ENCODE measurements at regions not wholly inside any gene's neighbourhood (a gene's known extent, or its start where the extent isn't known, plus 50 kb on each side); places are given as distances from the start of the nearest gene placed in this dataset.
"Not testable (repeated sequence)": the region's sequence is repeated elsewhere in the genome, so short reads cannot be mapped to it uniquely, and the experiment has no call there.

GRCh38 chr18:30632071-30632698, 410.4 kb downstream of the DSC3 start:
- no peak for DNase-seq (ENCODE audit: low spot score)

DNA sequence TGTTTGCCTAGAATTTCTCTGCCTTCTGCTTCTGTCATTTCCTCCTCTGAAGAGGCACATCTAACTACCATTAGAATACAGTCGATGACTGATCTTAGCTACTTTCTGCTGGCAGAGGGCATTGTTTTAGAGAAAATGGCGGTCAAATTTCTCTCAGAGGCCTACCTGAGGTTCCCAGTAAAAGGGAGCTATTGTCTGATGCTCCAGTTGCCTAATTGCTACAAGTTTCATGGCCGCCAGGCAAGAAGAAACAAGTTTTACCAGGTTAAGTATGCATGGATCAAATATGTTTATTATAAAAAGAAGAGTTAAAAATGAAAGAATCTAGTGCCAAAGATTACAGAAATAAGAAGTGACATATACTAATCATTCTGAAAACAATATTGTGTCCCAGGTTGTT, 416.6 kb downstream of the DSC3 start:
- DNase-seq (ENCODE audit: low spot score), result no peak

DNA sequence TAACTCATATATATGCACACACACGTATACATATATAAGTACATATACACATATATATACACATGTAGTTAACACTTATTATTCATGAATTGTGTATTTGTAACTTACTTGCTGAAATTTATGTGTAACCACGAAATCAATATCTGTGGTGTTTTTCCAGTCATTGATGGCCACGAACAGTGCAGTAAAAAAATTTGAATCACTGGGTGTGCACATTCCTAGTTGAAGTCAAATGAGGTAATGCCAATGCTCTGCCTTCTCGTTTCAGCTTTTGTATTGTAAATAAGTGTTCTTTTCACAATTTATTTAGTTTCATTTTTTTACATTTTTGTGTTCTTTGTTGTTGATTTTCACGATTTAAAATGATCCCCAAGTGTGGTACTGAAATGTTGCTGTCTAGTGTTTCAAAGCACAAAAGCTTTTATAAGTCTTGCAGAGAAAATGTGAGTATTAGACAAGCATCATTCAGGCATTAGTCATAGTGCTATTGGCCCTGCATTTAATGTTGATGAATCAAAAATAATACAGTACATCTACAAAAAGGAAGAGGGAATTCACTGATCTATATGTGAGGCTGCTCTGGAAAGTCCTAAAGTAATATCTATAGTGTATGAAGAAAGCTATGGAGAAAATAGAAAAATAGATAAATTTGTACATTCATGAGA, 419.0 kb downstream of the DSC3 start:
- DNase-seq (ENCODE audit: low spot score), result no peak

- DNase-seq (ENCODE audit: low spot score), result no peak
Measured at GRCh38 chr18:30622635-30623034, 419.9 kb downstream of the DSC3 start.

- no peak for DNase-seq (ENCODE audit: low spot score)
Measured at GRCh38 chr18:30622104-30622503, 420.4 kb downstream of the DSC3 start.

GRCh38 chr18:30618567-30618966, 424.0 kb downstream of the DSC3 start:
- DNase-seq (ENCODE audit: low spot score), result no peak

DNA sequence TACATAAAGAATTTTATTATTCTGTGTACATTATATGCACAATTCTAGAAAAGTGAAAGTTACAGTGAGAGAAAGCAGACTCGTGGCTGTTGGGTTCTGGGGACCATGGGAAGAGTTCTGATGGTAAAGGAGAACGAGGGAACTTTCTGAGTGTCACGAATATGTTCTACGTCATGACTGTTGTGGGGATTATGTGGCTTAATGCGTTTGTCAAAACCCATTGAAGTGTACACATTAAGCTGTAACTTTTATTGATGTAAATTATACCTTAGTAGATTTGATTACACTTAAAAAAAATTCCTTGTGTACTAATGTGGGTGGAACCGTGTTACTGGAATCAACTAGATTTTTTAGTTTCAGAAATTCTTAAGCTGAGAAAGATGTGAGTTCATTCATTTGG, 426.1 kb downstream of the DSC3 start:
- no peak for DNase-seq (ENCODE audit: low spot score)

- no peak for DNase-seq (ENCODE audit: low spot score)
Measured at GRCh38 chr18:30613467-30613801, 429.1 kb downstream of the DSC3 start.

- no peak for DNase-seq (ENCODE audit: low spot score)
Measured at GRCh38 chr18:30601541-30601940, 441.0 kb downstream of the DSC3 start.

- no peak for DNase-seq (ENCODE audit: low spot score)
Measured at GRCh38 chr18:30597202-30597601, 445.3 kb downstream of the DSC3 start.

DNA sequence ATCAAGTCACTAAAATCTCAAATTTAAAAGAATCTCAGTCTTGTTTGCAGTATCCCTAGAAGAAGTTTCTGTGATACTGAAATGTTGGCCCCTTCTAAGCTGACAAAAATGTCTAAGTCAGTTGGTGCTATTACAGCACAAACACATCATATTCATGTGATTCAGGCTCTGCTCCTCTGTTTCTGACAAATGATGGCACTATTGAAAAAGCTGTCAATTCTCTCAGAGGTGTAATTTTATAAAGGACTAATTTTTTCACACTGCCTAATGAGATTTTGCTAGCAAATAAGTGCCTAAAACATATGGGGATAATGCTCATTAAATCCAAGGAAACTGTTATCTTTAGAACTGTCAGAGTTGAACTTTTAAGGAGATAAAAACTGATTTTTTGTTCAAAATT, 445.9 kb downstream of the DSC3 start:
- DNase-seq (ENCODE audit: low spot score), result no peak

GRCh38 chr18:30595942-30596341, 446.6 kb downstream of the DSC3 start:
- no peak for DNase-seq (ENCODE audit: low spot score)

GRCh38 chr18:30594911-30595310, 447.6 kb downstream of the DSC3 start:
- not testable (repeated sequence) for DNase-seq (ENCODE audit: low spot score)

DNA sequence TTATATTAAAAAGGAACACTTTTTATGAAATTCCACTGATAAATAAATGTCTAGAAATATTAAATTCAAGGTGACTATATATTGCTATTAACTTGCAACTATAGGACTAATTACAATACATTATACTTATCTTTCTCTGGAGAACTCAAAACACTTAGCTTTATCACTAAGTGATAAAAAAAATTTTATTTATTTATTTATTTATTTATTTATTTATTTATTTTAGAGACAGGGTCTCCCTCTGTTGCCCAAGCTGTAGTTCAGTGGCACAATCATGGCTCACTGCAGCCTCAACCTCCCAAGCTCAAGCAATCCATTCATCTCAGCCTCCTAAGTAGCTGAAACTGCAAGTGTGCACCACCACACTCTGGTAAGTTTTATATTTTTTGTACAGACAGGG, 451.1 kb downstream of the DSC3 start:
- no peak for DNase-seq (ENCODE audit: low spot score)

DNA sequence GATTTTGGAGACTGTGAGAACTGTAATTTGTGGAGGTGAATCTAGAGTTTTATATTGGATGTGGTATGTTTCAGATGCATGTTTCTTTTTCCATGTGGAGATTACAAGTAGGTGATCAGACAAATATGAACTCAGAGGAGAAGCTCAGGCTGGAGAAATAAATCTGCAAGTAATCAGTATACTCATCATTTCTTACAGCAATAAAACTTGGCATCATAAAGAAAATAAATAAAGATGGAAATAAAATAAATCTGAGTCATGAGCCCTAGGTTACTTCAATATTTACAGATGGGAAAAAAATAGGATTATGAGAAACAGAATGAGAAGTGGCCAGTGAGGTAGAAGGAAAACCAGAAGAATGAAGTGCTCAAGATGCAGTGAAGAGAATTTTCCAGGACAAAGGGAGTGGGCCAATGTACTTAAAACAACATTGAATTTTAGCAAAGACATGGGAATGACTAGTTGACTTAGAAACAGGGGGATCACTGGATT, 453.8 kb downstream of the DSC3 start:
- no peak for DNase-seq (ENCODE audit: low spot score)

- no peak for DNase-seq (ENCODE audit: low spot score)
Measured at GRCh38 chr18:30583768-30584167, 458.8 kb downstream of the DSC3 start.

GRCh38 chr18:30582078-30582477, 460.5 kb downstream of the DSC3 start:
- DNase-seq (ENCODE audit: low spot score), result no peak

DNA sequence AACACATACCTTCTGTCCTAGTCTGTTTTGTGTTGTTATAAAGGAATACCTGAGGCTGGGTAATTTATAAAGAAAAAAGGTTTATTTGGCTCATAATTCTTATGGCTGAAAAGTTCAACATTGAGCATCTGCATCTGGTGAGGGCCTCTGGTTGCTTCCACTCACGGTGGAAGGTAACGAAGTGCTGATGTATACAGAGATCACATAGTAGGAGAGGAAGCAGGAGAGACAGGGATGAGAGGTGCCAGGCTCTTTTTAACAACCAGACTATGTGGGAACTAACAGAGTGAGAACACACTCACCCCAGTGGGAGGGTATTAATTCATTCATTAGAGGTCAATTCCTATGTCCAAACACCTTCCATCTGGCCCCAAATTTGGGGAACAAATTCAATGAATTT, 463.8 kb downstream of the DSC3 start:
- DNase-seq (ENCODE audit: low spot score), result no peak

- no peak for DNase-seq (ENCODE audit: low spot score)
Measured at GRCh38 chr18:30572214-30572613, 470.3 kb downstream of the DSC3 start.

GRCh38 chr18:30568333-30568732, 474.2 kb downstream of the DSC3 start:
- no peak for DNase-seq (ENCODE audit: low spot score)

DNA sequence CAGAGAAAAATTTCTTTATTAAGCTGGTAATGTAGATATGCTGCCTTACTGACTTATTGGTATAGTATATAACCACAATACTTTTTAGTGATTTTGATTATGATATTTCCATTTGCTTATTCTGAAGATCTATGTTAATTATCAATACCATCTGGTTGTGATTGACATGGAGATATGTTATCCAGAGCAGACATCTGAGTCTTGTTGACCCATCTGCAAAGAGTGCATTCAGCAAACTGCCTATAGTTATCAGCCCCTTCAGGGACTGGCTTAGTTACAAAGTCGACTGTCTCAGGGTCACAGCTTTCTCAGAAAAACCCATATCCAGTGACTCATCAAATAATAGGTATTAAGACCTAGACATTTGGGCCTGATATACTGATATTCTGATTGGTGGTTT, 475.7 kb downstream of the DSC3 start:
- DNase-seq (ENCODE audit: low spot score), result no peak

DNA sequence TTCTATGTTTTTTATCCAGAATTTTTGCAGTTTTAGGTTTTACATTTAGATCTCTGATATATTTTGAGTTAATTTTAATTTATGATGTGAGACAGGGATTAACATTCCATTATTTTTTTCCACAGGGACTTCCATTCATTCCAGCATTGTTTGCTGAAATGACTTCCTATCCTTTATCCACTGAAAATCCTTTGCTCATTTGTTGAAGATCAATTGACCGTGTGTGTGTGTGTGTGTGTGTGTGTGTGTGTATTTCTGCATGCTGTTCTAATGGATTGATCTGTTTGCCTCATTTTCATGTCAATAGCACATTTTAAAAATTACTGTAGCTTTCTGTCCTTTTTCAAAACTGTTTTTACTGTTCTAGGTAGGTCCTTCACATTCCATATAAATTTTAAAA, 480.3 kb downstream of the DSC3 start:
- DNase-seq (ENCODE audit: low spot score), result no peak

GRCh38 chr18:30556112-30556511, 486.4 kb downstream of the DSC3 start:
- DNase-seq (ENCODE audit: low spot score), result no peak
